GM12892 (cell line): ENCODE measurements at regions not wholly inside any gene's neighbourhood (a gene's known extent, or its start where the extent isn't known, plus 50 kb on each side); places are given as distances from the start of the nearest gene placed in this dataset.

Experiments
- POLR2A ChIP-seq: IDR thresholded peaks from 2 replicates; pipeline ENCODE4 v1.6.1; 2011; ENCODE audit warnings: low read depth, low read length, control low read depth
- TAF1 ChIP-seq: IDR thresholded peaks from 2 replicates; pipeline ENCODE4 v1.6.1; 2011; ENCODE audit warnings: low read depth, mild to moderate bottlenecking, control low read depth, low read length, borderline replicate concordance

DNA sequence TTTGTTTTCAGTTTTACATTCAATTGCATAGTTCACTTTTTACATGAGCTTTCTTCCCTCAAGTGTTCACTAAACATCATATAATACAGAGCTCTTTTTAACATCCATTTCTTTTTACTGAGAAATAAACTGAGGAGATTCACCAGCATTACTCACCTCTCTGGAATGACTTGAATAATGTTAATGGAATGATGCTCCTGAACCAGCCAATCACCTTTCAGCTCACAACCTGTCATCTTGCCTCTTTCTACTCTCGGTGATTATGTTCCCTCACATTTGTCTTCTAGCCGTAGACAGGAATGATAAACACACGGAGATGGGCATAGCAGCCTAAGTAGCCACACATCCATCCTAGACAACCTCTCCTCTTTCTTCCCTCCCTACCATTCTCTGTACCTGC lies 301.7 kb downstream of the PAX3 start:
- TF ChIP-seq POLR2A, result no peak
- TF ChIP-seq TAF1, result no peak
